HEK293 (cell line): ENCODE measurements at regions not wholly inside any gene's neighbourhood (a gene's known extent, or its start where the extent isn't known, plus 50 kb on each side); places are given as distances from the start of the nearest gene placed in this dataset.

Experiments used
- GLIS1 ChIP-seq: fragments of 450-650 bp; formaldehyde crosslinking; IDR thresholded peaks from 2 replicates; pipeline ENCODE4 v1.5.1; 2016; ENCODE audit warnings: missing biosample characterization, missing genetic modification characterization
- TCF7L2 ChIP-seq: IDR thresholded peaks from 2 replicates; pipeline ENCODE4 v1.6.1; 2011; ENCODE audit warnings: low read depth, mild to moderate bottlenecking, inconsistent platforms, low read length, moderate library complexity, borderline replicate concordance
- ZNF292 ChIP-seq: fragments of 450-650 bp; formaldehyde crosslinking; IDR thresholded peaks from 2 replicates; pipeline ENCODE4 v1.5.1; 2016; ENCODE audit warnings: low read depth, missing biosample characterization, missing genetic modification characterization, borderline replicate concordance
- TF ChIP-seq, protein P1 (sequence below): fragments of 450-650 bp; formaldehyde crosslinking; IDR thresholded peaks from 2 replicates; pipeline ENCODE4 v1.5.1; 2016; ENCODE audit warnings: missing biosample characterization, missing genetic modification characterization
- TF ChIP-seq, protein P2 (sequence below): fragments of 450-650 bp; formaldehyde crosslinking; IDR thresholded peaks from 2 replicates; pipeline ENCODE4 v1.5.1; 2016; ENCODE audit warnings: missing biosample characterization, missing genetic modification characterization
- TF ChIP-seq, protein P3 (sequence below): fragments of 450-650 bp; formaldehyde crosslinking; IDR thresholded peaks from 2 replicates; pipeline ENCODE4 v1.5.1; 2016; ENCODE audit warnings: missing biosample characterization, missing genetic modification characterization, low read depth

DNA sequence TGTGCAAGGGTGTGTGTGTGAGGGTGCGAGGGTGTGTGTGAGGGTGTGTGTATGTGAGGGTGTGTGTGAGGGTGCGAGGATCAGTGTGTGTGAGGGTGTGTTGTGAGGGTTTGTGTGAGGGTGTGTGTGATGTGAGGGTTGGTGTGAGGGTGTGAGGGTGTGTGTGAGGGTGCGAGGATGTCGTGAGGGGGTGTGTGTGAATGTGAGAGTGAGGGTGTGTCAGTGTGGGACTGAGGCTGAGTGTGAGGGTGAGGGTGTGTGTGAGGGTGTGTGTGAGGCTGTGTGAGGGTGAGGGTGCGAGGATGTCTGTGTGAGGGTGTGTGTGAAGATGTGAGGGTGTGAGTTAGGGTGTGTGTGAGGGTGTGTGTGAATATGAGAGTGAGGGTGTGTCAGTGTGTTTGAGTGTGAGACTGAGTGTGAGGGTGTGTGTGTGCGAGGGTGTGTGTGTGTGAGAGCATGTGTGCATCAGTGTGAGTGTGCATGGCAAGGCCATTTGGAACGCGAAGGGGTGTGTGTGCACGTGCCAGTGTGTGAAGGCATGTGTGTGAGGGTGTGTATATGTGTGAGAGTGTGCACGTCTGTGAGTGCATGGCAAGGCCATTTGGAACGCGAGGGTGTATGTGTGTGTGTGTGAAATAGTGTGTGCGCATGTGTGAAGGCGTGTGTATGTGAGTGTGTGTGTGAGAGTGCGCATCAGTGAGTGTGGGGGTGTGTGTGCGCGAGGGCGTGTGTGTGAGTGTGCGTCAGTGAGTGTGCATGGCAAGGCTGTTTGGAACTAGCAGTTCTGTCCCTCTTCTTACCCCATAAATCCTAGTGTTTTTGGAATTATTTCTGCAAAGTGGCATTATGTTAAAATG is 69.8 kb downstream of the RGS12 start:
- TF ChIP-seq, protein P1, sequence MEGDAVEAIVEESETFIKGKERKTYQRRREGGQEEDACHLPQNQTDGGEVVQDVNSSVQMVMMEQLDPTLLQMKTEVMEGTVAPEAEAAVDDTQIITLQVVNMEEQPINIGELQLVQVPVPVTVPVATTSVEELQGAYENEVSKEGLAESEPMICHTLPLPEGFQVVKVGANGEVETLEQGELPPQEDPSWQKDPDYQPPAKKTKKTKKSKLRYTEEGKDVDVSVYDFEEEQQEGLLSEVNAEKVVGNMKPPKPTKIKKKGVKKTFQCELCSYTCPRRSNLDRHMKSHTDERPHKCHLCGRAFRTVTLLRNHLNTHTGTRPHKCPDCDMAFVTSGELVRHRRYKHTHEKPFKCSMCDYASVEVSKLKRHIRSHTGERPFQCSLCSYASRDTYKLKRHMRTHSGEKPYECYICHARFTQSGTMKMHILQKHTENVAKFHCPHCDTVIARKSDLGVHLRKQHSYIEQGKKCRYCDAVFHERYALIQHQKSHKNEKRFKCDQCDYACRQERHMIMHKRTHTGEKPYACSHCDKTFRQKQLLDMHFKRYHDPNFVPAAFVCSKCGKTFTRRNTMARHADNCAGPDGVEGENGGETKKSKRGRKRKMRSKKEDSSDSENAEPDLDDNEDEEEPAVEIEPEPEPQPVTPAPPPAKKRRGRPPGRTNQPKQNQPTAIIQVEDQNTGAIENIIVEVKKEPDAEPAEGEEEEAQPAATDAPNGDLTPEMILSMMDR (tag by site-specific recombination): no peak
- TF ChIP-seq ZNF292 (tag by site-specific recombination): no peak
- TF ChIP-seq, protein P2, sequence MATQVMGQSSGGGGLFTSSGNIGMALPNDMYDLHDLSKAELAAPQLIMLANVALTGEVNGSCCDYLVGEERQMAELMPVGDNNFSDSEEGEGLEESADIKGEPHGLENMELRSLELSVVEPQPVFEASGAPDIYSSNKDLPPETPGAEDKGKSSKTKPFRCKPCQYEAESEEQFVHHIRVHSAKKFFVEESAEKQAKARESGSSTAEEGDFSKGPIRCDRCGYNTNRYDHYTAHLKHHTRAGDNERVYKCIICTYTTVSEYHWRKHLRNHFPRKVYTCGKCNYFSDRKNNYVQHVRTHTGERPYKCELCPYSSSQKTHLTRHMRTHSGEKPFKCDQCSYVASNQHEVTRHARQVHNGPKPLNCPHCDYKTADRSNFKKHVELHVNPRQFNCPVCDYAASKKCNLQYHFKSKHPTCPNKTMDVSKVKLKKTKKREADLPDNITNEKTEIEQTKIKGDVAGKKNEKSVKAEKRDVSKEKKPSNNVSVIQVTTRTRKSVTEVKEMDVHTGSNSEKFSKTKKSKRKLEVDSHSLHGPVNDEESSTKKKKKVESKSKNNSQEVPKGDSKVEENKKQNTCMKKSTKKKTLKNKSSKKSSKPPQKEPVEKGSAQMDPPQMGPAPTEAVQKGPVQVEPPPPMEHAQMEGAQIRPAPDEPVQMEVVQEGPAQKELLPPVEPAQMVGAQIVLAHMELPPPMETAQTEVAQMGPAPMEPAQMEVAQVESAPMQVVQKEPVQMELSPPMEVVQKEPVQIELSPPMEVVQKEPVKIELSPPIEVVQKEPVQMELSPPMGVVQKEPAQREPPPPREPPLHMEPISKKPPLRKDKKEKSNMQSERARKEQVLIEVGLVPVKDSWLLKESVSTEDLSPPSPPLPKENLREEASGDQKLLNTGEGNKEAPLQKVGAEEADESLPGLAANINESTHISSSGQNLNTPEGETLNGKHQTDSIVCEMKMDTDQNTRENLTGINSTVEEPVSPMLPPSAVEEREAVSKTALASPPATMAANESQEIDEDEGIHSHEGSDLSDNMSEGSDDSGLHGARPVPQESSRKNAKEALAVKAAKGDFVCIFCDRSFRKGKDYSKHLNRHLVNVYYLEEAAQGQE (tag by site-specific recombination): no peak
- TF ChIP-seq, protein P3, sequence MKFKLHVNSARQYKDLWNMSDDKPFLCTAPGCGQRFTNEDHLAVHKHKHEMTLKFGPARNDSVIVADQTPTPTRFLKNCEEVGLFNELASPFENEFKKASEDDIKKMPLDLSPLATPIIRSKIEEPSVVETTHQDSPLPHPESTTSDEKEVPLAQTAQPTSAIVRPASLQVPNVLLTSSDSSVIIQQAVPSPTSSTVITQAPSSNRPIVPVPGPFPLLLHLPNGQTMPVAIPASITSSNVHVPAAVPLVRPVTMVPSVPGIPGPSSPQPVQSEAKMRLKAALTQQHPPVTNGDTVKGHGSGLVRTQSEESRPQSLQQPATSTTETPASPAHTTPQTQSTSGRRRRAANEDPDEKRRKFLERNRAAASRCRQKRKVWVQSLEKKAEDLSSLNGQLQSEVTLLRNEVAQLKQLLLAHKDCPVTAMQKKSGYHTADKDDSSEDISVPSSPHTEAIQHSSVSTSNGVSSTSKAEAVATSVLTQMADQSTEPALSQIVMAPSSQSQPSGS (tag by site-specific recombination): no peak
- no peak for TF ChIP-seq TCF7L2
- TF ChIP-seq GLIS1 (tag by site-specific recombination): no peak
